Hematopoietic multipotent progenitor cell treated with erythropoietin and hydrocortisone succinate and interleukin-3 and kit ligand, for 8 days (in vitro differentiated cells): ENCODE measurements at regions not wholly inside any gene's neighbourhood (a gene's known extent, or its start where the extent isn't known, plus 50 kb on each side); places are given as distances from the start of the nearest gene placed in this dataset.
"Not testable (repeated sequence)": the region's sequence is repeated elsewhere in the genome, so short reads cannot be mapped to it uniquely, and the experiment has no call there.

Experiments
- DNase-seq: peaks from one replicate; pipeline ENCODE4 v3.0.0-alpha.2; 2015

DNA sequence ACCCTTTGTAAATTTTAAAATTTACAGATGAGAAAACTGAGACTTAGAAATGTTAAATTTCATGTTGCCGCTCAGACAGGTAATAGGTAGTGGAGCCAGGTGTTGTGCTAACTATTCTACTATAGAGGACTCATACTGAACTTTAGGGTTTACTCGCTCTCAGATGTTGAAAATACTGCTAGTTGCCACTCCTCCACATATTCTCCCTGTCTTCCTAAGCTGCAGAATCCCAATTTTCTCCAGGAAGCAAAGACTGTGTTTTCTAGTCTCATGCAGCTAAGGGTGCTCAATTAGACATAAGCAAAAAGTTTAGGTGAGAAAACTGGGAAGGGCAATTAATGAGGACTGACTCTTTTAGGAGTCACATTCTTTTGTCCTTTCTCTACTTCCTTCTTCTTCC, 612.3 kb downstream of the KCNH5 start:
- DNase-seq = no peak

- DNase-seq = no peak
These were observed 609.0 kb downstream of the KCNH5 start for GRCh38 chr14:62436261-62436660.

GRCh38 chr14:62439210-62439609, 606.0 kb downstream of the KCNH5 start:
- no peak for DNase-seq

DNA sequence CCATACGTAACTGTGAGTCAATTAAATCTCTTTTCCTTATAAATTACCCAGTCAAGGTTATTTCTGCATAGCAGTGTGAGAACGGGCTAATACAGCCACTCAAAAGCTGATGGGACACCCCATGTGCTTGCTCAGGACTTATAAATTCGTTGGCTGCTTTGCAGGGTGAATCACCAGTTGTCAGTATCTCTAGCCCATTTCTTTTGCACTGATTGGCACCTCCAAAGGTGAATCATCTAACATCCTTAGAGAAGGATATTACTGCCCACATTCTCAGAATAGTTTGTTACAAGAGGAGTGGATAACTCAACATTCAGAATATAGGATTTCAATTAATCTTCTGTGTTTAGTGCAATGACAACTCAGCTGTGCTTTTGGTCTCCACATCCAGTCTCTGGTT, 601.5 kb downstream of the KCNH5 start:
- no peak for DNase-seq

GRCh38 chr14:62445570-62445969, 599.7 kb downstream of the KCNH5 start:
- no peak for DNase-seq

DNA sequence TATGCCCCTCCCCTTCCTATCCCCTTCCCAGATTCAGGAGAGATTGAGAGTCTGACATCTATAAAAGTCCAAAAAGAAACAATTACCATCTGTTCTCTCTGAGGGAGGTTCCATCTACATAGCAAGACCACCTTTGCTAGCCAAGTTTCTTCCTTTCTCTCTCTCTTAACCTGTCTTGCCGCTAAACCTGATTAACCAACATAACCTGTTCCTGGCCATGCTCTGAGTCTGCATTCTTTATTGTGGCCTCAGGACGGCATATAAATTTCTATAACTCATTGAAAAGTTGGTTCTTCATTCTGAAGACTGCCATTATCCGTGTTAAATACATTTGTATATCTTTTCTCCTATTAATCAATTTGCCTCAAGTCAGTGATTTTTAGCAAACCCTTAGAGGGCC, 594.0 kb downstream of the KCNH5 start:
- DNase-seq = no peak

DNA sequence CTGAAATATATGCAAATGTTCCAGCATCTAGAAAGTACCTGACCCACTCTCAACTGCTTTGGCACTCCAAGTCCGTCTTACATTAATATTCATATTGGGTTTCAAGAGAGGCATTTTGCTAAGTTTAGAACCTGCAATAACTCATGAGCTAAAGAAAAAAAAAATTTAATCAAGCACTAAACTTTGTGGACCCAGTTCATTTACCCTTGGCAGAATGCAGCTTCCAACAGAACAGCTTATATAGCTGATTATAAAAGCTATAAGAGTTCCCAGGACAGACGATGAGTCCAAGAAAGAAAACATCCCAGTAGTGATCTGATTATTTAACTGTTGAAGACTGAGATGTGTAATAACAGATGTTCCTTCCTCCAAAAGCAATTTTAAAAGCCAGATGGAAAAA, 592.0 kb downstream of the KCNH5 start:
- no peak for DNase-seq

- no peak for DNase-seq
These were observed 589.8 kb downstream of the KCNH5 start for GRCh38 chr14:62455446-62455845.

GRCh38 chr14:62462988-62463387, 582.3 kb downstream of the KCNH5 start:
- DNase-seq = no peak

DNA sequence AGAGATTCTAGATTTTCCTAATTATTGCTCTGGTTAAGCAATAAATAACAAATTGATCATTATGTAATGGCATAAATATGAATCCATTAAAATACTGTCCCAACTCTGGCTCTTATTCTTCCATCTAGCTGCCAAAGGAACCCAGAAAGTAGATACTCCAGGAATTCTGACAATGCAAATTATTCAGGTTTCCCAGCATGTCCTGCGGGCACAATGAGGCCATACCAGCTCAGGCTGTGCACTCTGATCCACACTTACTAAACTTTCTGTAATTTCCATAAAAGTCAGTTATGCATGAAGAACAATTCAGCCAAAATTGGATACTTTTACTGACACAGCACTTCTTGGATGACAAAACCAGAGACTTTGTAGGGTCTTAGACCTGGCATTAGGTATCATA, 576.3 kb downstream of the KCNH5 start:
- DNase-seq = no peak

DNA sequence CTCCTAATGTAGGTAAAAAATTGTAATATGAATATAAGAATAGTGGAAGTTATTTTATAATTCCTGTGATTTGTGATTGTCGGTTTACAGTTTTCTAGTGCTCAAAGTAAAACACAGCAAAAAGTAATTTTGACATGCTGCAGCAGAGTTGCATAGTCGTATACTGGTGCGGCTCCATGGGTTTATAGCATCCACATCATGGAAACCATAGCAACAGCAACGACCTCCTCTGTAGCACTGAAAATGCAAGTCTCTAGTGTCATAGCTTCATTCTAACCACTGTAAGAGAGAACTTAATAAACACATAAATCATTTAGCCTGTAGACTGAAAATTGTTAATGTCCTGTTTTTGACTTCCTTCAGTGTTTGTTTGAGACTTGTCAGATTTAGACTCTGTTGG, 574.3 kb downstream of the KCNH5 start:
- no peak for DNase-seq

DNA sequence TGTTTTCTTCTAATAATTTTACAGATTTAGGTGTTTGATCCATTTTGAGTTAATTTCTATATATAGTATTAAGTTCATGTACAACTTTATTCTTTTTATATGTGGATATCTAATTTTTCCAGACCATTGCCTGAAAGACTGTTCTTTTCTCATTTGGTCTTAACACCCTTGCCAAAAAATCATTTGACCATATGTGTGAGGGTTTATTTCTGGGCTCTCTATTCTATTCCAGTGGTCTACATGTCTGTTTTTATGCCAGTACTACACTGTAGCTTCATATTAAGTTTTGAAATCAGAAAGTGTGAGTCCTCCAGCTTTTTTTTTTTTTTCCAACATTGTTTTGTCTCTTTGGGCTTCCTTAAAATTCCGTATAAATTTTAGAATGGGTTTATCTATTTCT, 554.1 kb downstream of the KCNH5 start:
- no peak for DNase-seq

GRCh38 chr14:62497708-62498107, 547.5 kb downstream of the KCNH5 start:
- no peak for DNase-seq

DNA sequence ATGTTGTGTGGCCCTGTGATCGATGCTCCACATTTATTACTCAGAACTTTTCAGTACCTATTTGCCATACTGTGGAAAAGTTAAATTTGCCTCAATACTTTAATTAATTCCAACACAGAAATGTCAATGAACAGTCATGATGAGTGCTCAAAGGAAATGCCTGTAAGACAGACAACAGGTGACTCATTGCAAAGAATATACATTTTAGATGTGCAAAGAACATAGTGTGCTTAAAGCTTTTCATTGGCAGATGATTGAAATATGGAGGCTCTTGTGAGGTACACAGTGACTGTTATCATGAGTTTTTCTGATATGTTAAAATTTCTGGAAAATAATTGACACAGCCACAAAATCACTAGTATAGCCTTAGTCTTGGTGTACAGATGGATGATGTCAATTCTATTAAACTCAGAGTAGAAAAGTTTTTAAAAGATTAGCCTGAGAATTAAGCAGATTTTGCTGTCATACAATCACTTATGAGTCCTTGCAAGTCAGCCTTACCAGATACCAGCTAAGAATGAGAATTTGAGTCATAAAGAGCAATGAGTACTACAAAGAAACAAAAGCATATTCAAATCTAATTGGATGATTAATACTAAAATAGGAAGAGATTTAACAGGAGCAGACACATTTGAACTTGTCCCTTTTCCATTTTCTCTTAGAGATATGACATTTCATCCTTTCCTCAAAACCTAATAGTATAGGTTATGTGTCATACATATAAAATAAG, 544.1 kb downstream of the KCNH5 start:
- DNase-seq = no peak

GRCh38 chr14:62505045-62505444, 540.2 kb downstream of the KCNH5 start:
- no peak for DNase-seq

DNA sequence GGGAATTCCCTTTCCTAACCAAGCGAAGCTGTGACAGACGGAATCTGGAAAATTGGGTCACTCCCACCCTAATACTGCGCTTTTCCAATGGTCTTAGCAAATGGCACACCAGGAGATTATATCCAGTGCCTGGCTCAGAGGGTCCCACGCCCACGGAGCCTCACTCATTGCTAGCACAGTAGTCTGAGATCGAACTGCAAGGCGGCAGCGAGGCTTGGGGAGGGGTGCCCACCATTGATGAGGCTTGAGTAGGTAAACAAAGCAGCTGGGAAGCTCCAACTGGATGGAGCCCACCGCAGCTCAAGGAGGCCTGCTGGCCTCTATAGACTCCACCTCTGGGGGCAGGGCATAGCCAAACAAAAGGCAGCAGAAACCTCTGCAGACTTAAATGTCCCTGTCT, 523.9 kb downstream of the KCNH5 start:
- DNase-seq = not testable (repeated sequence)

GRCh38 chr14:62528296-62528695, 517.0 kb downstream of the KCNH5 start:
- no peak for DNase-seq

DNA sequence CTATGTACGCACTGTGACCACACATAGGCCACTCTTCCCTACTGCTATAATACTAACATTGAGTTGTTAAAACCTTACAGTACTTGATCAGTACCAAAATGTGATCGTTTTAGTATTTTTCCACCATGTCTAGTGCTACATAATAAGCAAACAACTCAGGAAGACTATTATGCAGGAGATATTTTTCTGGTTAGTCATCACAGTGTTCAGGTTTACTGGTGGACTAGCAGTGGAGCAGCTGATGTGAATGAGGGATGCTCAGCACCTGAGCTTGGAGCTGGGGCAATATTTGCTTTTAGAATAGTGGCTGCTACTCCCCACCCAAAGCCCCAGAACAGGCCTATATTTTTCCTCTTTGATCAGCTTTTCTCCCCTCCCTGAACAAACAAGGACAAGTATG, 513.1 kb downstream of the KCNH5 start:
- DNase-seq = no peak

DNA sequence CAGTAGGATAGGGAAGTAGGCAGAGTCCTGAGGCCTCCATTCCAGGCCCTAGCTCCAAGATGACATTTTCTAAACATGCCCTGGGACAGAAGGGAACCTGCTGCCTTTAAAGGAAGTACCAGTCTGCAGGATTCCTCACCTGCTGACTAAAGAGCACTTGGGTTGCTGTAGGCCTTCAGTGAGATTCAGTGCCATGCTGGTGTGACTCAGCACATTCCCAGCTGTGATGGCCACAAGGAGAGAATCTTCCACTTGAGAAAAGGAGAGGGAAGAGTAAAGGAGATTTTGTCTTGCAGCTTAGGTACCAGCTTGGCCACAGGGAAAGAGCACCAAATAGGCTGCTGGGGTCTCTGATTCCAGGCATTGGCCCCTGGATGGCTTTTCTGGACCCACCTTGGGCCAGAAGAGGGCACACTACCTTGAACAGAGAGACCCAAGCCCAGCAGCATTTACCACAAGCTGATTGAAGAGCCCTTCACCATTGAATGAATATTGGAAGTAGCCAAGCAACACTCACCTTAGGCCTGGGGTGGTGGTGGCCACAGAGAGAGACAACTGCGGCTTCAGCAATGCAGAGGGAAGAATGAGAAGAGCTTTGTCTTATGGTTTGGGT, 498.3 kb downstream of the KCNH5 start:
- no peak for DNase-seq

- DNase-seq = no peak
These were observed 487.8 kb downstream of the KCNH5 start for GRCh38 chr14:62557416-62557815.

DNA sequence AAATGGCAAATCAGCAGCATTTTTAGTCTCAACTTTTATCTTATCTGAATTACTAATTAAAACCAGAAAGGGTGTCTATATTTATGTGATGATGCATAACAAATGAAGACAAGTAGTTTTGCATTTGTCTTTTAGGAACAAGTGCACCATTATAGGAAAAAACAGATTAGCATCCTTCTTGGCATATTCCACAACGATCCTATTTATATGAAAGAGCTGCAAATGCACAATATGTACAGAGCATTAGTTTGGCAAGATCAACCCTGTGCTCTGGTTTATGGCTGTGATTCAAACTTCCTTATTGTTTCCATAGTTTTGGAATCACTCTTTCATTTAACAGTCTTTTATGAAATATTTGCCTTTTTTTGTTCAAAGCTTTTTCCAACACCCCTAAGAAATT, 486.8 kb downstream of the KCNH5 start:
- no peak for DNase-seq

DNA sequence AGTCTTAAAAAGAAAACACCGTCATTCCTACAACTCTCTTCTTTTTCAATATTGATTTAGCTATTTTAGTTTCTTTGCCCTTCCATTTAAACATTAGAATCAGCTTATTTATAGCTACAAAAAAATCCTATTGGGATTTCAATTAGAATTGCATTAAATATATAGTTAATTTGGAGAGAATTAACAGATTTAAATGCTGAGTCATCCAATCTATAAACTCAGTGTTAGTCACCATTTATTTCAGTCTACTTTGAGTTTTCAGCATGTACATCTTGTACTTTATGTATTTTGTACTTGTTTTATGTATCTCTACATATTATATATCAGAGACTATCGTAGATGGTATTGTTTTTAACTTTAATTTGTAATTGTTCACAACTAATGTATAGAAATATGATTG, 460.0 kb downstream of the KCNH5 start:
- no peak for DNase-seq

- DNase-seq = no peak
These were observed 452.4 kb downstream of the KCNH5 start for GRCh38 chr14:62592877-62593276.

GRCh38 chr14:62597143-62597542, 448.1 kb downstream of the KCNH5 start:
- DNase-seq = no peak
